HK-2 (cell line): ENCODE measurements at regions not wholly inside any gene's neighbourhood (a gene's known extent, or its start where the extent isn't known, plus 50 kb on each side); places are given as distances from the start of the nearest gene placed in this dataset.

Source experiments
- DNase-seq: peaks from one replicate; pipeline ENCODE4 v3.0.0-alpha.2; 2018; ENCODE audit not compliant: unreplicated experiment

DNA sequence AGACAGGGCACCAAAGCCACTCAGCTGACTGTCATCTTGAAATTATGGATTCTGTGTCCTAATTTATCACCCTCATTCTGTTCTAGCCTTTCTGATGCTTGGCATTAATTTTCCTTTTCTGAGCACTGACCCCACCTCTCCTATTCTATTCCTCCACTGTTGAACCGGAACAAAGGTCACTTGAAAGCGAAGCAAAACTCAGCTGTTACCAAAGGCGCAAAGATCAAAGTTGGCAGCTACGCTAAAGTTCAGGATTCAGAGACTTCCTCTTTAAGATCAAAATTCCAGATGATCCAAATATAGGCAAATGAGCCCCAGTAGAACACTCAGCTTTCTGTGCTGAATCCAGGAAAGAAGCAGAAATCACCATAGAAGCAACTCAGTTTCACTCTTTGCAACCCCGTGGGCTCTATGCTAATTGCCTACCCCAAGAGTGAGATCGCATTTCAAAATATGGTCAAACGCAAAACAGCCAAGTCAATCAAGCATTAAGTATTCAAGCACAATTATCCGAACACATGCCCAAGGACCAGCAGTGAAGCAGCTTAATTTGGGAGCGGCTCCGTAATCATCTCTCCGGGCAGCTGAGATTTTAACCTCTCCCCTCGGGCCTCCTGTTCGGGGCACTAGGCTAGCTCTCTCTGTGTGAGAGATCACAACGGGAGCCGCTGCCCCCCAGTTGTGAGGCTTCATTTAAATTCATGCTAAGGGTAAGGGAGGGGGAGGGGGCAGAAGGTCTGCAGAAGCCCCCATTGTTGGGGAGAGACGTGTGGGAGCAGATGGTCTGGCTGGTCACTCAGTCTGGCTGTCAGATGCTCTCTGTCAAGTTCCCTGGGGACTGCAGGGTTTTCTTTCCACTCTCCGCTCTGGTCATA lies 288.6 kb downstream of the ELAVL2 start:
- DNase-seq, result no peak

DNA sequence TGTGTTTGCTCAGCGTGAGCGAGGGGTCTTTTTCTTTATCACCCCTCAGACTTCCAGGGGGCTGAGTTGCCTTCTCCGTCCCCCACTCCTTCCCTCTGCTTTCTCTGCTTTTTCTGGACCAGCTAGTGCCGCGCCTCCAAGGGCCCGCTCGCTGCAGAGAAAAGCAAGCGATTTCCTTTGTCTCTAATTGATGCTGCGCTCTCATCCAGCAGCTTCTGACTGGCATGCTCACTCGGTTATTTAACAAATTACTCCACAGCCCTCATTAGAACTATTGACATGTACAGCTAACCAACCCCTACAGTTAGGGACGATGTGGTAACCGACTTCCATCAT lies 288.0 kb downstream of the ELAVL2 start:
- no peak for DNase-seq

DNA sequence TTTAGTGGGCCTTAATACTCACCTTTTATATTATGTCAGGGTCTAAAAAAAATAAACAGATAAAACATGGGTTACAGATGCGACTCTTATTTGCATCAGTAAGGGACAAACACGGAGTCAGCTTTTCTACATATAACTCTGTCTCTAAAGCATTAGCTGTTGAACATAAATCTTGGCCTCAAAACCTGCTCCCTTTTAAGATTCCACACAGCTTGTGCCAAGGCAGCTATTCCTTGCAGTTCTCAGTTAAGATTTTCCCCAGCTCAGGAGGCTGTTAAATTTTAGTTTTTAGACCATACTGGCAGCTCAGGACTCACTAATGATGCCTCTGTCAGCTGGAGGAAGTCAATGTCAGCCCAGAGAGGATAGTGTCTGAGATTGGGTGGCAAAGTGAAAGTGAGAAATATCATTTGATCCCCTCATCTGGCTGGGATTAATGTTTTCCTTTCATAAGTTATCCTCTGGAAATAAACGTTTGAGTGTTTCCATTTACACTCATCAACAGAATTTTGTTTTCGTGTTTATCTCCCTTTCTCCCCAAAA lies 287.5 kb downstream of the ELAVL2 start:
- DNase-seq, result no peak

DNA sequence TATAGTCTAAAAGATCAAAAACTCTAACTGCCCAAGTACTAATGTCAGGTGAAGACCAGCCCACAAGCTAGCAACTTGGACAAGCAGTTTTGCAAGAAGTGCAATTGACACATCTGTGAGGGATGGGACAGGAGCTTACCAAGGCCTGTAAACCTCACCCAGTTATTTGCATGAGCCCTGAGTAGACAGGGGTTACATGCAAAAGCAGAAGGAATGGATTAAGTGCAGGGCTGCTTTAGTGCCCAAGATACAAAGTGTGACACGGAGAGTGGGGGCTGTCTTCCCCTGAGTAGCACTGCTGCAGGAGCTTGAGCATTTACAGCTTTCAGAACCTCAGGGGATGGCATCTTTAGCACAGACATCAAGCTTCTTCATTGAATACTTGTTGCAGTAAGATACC lies 286.7 kb downstream of the ELAVL2 start:
- DNase-seq, result no peak

DNA sequence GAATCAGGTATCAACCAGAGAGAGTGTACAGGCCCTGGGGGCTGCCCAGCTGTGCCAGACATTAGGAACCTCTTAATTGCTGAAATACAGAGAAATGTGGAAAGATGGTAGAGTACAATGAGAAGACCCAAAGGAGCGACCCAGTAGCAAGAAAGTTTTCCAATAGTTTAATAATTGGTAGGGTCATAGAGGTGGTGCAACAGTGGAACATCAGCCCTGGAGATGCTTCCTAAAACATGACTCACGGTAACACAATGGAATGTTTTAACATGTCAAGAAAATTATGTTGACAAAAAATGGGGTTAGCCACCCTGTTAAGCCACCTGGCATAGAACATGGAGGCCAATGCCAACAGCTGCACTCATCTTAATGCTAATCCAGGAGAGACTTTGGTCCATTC lies 284.1 kb downstream of the ELAVL2 start:
- no peak for DNase-seq

DNA sequence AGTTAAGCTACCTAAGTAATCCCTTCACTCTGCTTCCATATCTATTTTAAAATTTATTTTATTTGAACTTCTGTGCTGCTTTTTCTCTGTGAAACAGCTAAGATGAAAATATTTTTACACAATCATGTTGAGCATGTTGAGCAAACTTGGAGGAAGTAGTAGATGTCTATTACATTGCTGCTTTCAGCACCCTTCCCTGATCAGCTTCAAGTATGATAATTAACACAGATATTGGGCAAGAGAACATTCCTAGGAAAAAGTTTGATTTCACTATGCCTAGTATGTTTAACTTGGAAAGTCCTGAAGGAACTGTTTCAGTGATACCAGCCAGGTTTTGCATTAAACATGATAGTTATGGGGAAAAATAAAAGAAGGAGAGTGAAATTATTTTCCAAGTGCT lies 283.6 kb downstream of the ELAVL2 start:
- no peak for DNase-seq

DNA sequence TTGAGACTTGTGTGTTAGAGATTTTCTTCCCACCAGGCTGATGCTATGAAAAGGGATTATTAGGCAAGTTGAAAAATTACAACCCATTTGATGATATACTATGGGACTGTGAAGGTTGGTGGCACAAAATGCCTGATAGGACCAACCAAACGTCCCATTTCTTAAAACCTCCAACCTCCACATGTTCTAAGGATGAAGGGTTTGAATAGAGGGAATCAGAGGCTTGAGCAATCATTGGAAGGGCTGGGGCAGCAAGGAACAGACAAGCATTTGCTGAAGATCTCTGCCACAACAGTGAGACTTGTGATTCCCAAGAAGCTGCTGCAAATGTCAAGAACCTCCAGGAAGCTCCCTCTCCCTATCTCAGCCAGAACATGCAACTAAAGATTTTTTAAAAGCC lies 283.1 kb downstream of the ELAVL2 start:
- DNase-seq, result no peak

DNA sequence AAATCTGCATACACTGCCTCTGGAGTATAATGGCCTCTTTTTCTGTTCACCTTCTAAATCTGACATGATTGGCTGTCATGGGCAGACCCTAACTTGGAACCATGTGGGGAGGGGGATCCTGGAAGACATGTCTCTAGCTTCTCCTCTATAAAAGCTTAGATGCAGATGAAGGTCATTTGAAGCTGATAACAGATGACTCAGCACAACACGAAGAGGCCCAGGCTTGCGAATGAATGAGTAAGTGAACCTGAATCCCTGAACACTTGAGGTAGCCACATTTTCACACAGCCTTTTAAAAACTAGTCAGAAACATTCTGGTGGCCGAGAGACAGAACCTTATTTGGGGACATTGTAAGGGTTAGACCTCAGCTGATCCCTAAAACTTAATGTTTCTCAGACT lies 282.6 kb downstream of the ELAVL2 start:
- no peak for DNase-seq

DNA sequence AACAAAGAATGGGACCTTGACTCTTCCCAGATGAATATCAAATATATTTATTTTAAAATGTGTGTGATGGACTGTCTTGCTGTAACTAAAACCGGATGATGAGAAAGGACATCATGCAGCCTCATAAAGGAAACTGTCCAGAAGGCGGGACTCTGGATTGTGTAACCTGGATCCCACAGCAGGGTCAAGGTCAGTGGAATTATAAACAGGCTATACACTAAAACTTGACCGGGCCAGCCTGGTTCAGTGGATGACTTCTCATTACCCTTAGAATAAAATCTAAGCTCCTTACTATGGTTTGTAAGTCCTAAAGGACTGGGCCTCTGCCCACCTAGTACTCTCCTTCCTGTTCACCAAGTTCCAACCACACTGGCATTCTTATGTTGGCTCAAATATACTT lies 280.3 kb downstream of the ELAVL2 start:
- no peak for DNase-seq

DNA sequence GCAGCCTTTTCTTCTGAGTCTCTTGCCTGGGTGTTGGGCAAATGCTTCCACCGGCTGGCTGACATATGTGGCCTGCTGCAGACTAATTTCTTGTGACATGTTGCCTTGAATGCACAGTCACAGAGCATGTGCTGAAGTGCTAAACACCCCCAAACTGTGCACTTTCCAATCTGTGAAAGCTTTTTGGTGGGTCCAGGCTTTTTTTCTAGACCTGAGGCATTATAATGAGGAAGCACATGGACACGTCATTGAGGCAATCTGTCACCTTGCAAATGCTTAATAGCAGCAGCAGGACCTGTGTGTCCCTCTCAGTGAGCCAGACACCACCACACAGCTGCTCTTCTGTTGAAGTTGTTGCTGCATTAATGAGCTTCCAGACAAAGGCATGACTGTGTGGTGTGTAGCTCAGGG lies 274.7 kb downstream of the ELAVL2 start:
- DNase-seq, result no peak

DNA sequence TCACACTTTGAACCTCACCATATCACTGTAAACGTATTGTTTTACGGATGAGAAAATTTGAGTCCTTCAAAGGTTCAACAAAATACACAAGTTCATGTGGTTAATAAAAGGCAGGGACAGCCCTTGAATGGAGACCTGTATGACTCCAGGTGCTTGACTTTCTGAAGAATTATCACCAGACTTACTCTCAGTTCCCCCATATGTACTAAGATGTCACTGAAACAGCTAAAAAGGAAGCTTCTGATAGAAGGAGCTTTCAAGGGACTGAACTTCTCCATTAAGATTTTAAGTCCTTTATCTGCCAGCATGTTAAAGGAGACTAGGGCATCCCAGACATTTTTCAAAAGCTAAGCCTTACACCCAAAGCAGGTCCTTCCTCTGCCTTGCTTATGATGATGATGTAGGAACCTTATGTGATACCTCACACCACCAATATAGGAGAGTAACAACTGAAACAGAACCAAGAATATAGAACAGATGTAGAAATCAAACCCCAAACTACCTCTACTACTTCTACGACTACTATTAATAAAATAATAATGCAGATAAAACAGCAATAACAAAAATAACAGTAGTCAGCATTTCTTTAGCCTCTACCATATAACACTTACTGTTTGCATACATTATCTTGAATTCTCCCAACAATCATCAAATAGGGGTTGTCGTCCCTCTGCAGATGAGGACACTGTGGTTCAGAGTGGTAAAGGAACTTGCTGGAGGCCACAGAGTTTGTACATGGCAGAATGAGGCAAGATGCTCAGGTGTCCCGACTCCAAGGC lies 273.9 kb downstream of the ELAVL2 start:
- DNase-seq, result no peak

DNA sequence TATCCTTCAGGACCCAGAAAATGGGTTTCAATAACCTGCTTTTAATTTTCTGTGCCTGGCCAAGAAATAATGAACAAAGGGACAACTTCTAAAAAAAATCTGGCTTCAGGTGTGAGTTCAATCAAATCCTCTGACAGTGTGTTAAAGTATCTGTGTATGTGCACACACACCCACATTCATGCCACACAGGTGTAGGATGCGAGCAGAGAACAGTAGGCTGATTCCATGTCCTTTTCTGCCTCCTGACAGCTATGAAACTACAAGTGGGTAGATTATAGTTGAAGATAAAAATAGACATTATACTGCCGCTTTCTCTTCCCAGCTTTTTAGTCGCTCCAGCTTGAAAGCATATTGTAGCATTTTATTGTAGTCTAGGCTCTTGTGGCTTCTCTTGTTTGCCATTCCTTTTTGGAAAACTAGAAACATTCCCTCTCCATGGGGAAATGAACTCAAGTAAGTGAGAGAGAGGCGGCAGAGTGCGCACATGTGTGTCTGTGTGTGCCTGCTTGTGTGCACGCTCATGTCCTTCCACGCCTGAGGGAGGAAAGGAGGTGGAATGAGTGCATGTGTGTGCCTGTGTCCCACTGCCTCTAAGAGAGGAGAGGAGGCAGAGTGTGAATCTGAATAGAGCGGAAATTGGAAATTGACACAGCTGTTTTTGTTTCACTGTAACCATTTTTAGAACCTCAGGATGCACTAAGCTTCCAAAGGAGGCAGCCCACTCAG lies 273.0 kb downstream of the ELAVL2 start:
- DNase-seq, result no peak

DNA sequence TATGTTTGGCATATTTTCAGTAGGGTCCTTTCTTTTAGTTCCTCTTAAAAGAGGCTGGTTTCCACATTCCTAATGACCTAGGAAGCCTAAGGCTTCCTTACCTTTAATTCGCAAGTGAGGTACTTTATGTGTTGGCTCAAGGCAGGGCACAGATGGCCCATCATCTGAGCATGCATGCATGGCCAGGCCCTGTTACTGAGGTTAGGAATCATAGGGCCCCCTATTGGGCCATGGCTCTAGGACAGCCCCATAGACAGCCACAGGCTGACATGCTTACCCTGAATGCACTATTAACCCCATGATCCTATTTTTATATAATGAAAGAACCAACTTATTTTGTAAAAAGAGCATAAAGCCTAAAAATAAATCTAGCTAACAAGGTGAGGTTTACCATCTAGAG lies 271.4 kb downstream of the ELAVL2 start:
- no peak for DNase-seq

DNA sequence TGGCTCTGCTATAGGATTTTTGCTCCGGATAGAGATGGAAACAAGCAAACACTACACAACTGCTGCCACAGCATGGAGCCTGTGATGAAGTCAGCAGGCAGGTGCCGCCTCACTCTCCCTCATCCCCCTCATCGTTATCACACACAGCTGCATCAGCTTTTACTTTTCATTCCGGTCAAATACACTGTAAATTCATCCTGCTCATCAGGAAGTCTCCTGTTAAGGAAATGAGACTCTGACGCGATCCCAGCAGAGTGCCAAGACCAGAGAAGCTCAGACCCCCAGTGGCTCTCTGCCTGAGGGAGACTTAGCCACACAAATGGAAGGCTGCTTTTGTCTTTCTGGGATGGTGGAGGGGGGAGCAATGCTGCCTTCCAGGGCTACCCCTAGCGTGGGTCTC lies 270.2 kb downstream of the ELAVL2 start:
- no peak for DNase-seq

DNA sequence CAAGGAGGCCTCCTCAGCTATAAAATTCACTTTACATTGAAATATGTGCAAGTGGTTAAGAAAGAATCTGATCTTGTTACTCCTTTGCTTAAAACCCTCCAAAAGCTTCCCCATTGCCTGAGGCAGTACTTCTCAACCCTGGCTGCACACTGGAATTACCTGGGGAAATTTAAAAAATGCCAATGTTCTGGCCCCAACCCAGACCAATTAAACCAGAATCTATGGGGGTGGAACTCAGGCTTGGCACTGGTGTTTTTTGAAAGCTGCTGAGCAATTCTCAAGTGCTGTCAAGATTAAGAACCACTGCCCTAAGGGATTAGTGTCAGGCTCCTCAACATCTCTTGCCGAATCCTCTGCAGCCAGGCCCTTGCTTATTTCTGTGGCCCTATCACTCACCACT lies 269.6 kb downstream of the ELAVL2 start:
- no peak for DNase-seq

DNA sequence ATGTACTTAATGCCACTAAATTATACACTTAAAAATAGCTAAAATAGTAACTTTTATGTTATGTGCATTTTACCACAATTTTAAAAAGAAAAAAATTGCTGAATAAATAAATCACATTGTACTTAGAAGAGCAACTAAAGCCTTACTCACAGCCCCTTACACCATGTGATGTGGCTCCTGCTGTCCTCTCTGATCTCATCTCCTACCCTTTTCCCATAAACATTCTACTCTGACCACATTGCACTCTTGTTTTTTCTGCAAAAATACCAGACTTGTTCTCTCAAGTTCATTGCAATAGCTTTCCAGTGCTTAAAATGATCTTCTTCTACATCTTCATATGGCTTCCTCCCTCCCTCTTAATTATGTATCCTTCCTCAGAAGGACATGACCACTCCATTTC lies 268.4 kb downstream of the ELAVL2 start:
- DNase-seq, result no peak

DNA sequence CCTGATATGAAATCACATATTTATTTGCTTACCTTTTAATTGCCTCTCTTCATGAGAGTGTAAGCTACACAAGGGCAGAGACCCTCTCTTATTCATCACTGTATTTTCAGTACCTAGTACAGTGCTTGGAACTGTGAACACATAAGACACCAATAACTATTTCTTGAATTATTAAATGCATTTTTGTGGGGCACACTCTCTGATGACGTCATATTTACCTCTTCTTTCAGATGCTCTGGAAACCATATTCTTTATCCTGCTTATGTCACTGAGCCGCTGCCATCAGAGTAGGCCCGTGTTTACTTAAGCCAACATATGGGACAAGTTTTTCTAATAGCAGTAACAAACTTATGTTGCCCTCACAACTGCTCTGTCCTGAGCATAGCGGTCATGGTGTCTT lies 266.5 kb downstream of the ELAVL2 start:
- DNase-seq, result no peak

DNA sequence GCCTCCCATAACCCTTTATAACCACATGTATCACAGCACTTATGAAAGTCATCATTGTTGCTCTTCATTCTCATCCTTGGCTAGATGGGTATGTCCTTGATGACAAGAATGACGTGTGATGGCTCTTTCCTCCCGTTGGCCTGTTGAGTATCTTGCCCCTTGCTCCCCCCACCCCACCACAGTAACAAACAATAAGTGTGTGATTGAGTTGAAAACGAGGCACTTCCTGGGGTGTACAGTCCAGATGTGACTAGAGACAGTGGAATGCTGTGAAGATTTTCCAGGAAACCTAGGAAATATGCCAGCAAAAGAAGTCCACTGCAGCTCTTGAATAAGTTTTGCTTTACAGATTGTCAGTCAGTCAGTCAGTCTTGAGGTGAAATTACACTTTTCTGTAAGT lies 262.5 kb downstream of the ELAVL2 start:
- DNase-seq, result no peak

DNA sequence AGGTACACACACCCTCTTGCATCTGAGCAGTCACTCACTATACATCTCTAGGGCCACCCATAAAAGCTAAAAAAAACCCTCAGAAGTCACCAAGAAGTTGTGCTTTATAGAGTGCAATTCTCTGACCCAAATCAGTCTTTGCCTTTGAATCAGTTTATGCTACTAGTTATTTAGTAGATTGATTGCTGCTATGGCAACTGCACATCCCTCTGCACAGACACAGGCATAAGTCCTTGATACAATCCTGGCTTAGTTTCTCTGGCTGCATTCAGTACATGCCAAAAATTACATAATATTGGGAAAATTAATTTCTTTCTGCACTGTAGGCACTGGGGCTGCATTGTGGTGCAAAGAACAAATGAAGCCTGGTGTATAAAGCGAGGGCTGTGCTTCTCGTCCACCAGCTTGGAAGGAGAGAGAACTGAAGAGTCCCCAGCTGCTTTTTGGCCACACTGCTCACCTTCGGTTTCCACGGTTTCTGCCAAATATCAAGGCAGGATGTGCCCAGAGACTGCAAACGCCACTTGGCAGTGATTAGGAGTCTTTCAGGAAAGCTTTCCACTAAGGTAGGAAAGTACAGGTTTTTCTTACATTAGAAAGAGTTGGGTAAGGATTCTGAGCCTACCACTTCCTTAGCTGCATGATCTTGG lies 258.4 kb downstream of the ELAVL2 start:
- no peak for DNase-seq

DNA sequence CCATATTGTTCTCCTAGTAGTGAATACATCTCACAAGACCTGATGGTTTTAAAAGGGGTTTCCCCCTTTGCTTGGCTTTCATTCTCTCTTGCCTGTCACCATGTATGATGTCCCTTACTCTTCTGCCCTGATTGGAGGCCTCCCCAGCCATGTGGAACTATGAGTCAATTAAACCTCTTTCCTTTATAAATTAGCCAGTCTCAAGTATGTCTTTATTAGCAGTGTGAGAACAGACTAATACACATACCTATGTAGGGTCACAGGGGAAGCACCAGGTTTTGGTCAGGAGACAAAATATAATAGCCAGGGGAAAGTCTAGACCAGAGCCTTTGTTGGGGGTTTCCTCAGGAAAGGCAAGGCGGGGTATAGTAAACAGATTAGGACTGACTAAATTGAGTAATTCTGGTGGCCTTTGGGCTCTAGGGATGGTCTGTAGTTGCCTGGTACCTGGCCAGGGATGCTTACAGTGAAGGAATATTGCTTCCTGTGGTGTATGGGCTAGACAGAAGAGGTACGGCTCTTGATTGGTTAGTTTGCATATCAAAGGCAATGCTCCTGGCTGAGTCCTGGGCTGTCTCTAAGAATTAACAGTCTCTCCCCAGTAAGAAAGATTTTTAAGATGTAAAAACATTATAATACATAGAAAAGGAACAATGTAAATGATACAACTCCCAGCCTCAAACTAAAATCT lies 254.5 kb downstream of the ELAVL2 start:
- no peak for DNase-seq

DNA sequence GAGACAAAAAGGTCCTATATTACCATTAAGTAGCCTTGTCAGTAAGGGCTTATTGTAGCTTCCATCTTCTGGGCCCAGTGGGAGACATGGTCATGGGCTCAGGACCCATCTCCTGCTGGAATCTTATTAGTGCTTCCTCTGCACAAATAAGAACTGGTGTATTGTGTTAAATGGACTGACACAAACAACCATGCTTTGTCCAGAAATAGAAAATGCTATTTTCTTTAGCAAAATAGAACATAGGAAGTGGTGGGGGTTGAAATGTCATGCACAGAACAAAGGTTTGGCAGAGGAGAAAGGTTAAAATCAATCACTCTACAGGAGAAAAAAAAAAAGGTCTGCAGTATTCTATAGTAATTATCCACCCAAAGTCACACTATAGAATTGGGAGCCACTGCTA lies 252.2 kb downstream of the ELAVL2 start:
- no peak for DNase-seq
